ENCODE measurements at regions not wholly inside any gene's neighbourhood (a gene's known extent, or its start where the extent isn't known, plus 50 kb on each side); places are given as distances from the start of the nearest gene placed in this dataset.

DNA sequence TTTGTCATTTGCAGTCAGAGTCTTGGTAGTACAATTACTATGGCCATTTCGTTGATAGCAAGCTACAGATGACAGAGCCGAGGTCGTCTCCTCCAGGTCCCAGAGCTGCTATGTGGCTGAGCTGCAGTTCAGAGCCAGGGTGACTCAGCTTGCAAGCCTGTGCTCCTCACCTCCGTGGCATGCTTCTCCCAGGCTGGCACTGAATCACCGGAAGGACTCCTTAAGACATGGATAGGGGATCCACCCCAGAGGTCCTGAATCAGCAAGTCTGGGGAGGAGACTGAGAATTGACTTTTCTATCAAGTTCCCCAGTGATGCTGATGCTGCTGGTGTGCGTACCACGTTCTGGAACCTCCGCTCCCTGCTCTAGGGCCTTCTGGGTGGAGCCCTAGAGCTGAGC, 291.2 kb downstream of the CDH26 start:
- peak; percentile 97 for DNase-seq
- TF ChIP-seq, protein P1, sequence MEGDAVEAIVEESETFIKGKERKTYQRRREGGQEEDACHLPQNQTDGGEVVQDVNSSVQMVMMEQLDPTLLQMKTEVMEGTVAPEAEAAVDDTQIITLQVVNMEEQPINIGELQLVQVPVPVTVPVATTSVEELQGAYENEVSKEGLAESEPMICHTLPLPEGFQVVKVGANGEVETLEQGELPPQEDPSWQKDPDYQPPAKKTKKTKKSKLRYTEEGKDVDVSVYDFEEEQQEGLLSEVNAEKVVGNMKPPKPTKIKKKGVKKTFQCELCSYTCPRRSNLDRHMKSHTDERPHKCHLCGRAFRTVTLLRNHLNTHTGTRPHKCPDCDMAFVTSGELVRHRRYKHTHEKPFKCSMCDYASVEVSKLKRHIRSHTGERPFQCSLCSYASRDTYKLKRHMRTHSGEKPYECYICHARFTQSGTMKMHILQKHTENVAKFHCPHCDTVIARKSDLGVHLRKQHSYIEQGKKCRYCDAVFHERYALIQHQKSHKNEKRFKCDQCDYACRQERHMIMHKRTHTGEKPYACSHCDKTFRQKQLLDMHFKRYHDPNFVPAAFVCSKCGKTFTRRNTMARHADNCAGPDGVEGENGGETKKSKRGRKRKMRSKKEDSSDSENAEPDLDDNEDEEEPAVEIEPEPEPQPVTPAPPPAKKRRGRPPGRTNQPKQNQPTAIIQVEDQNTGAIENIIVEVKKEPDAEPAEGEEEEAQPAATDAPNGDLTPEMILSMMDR (IDR thresholded peaks at IDR 0.05; ENCODE audit: low read depth, low read length, missing control alignments): no peak
- Histone ChIP-seq H3K4me3 (ENCODE audit: low read depth, low read length) (no peak overlapping the region), H3K27me3 (replicated peaks) (no peaks in the 10 kb centered on the region), H3K36me3 (replicated peaks) (no peaks in the 10 kb centered on the region), H3K27ac (peak overlapping the region; percentile 64)
- in situ Hi-C loops (cut with HindIII; ENCODE audit: low pct_ligation_motif_present, low sequenced_read_pairs): no loop called here

DNA sequence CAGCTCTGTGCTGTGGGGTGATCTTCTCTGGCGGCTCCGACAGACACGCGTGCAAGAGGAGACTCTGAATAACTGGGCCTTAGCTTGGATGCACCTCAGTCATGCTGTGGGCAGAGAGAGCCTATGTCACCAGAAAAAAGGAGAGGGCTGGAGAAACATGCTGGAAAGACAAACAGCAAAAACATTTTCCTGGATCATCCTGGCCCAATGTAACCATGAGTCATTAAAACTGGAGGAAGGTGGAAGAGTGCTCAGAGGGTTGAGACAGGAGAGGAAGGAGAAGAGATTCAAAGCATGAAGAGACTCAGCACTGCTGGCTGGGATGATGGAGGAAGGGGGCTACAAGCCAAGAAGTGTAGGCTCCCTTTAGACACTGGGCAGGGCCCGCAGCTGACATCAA, 292.0 kb downstream of the CDH26 start:
- H3K27ac ChIP-seq: peak overlapping the region; percentile 23
- in situ Hi-C loops (cut with HindIII; ENCODE audit: low pct_ligation_motif_present, low sequenced_read_pairs): no loop called here
- no peak for DNase-seq

DNA sequence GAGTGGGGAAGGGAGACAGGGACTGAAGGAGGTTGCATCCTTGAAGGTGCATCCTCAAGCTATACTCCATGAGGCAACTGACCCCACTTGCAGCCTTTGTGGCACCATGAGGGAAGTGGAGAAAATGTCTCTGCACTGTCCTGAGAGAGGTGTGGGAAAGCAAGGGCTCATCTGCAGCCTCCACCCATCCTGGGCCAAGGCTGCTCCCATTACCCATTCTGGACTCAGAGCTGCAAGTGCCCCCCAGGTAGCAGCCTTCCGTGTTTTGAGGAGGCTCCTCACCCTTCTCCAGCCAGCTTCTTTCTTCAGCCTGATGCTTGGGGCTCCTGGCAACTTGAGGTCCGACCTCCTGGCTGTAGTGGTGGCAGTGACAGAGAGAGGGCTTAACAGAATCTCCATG, 294.6 kb downstream of the CDH26 start:
- no peak overlapping the region for H3K27ac ChIP-seq
- DNase-seq: no peak
- H3K36me3 ChIP-seq (replicated peaks): no peaks in the 10 kb centered on the region
- H3K27me3 ChIP-seq (replicated peaks): no peaks in the 10 kb centered on the region
- TF ChIP-seq, protein P1 (IDR thresholded peaks at IDR 0.05; ENCODE audit: low read depth, low read length, missing control alignments): no peak
- in situ Hi-C loops (cut with HindIII; ENCODE audit: low pct_ligation_motif_present, low sequenced_read_pairs): no loop called here
- no peak overlapping the region for H3K4me3 ChIP-seq (ENCODE audit: low read depth, low read length)

More for the DNA sequence above, 292.0 kb downstream of the CDH26 start:
- Histone ChIP-seq H3K27me3 (replicated peaks) (no peaks in the 10 kb centered on the region), H3K4me3 (ENCODE audit: low read depth, low read length) (no peak overlapping the region), H3K36me3 (replicated peaks) (no peaks in the 10 kb centered on the region)
- TF ChIP-seq, protein P1 (IDR thresholded peaks at IDR 0.05; ENCODE audit: low read depth, low read length, missing control alignments): no peak

DNA sequence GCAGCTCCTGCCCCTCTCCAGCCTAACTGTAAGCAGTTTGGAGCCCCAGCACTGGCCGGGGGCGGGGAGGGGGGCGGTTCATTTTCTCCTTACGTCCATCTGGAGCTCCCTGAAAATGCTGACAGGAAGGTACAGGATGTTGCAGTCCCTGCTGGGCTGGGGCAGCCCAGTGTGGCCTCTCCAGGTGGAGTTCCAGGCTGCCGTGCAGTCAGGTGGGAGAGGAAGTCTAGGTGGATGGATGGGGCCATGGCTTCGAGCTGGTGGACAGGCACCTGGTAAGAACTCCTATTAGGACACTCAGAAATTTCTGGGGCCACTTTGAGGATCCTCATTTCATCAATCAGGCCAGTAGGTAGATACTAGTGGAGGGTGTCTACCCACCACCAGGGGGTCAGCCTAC, 295.2 kb downstream of the CDH26 start:
- TF ChIP-seq, protein P1 (IDR thresholded peaks at IDR 0.05; ENCODE audit: low read depth, low read length, missing control alignments): no peak
- Histone ChIP-seq H3K27me3 (replicated peaks) (no peaks in the 10 kb centered on the region), H3K27ac (no peak overlapping the region), H3K4me3 (ENCODE audit: low read depth, low read length) (no peak overlapping the region), H3K36me3 (replicated peaks) (no peaks in the 10 kb centered on the region)
- in situ Hi-C loops (cut with HindIII; ENCODE audit: low pct_ligation_motif_present, low sequenced_read_pairs): no loop called here
- no peak for DNase-seq

DNA sequence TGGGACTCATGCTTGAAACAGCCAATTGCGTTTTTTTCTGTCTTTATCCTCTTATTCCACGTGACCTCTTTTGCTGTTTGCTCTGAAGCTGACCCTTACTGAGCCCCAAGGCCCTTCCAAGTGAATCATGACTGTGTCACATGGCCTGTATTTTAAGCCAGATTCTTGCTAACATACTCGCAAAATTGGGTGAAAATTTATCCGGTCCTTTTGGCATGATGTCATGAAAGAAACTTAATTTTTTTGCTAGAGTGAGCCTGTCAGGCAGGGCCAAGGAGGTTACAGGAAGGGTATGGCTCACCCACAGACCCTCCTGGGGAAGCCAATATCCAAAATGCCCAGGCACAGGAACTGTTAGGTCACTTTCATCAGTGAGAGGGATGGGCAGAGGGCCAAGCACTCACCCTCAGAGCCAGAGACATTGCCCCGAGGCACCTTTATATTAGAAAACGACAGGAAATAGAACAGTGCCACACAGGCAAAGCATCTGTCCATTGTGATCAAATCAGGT, 296.7 kb downstream of the CDH26 start:
- TF ChIP-seq, protein P1 (IDR thresholded peaks at IDR 0.05; ENCODE audit: low read depth, low read length, missing control alignments): no peak
- Histone ChIP-seq H3K27me3 (replicated peaks) (no peaks in the 10 kb centered on the region), H3K36me3 (replicated peaks) (no peaks in the 10 kb centered on the region), H3K4me3 (ENCODE audit: low read depth, low read length) (no peak overlapping the region), H3K27ac (no peak overlapping the region)
- in situ Hi-C loops (cut with HindIII; ENCODE audit: low pct_ligation_motif_present, low sequenced_read_pairs): no loop called here
- DNase-seq: peak; percentile 49

DNA sequence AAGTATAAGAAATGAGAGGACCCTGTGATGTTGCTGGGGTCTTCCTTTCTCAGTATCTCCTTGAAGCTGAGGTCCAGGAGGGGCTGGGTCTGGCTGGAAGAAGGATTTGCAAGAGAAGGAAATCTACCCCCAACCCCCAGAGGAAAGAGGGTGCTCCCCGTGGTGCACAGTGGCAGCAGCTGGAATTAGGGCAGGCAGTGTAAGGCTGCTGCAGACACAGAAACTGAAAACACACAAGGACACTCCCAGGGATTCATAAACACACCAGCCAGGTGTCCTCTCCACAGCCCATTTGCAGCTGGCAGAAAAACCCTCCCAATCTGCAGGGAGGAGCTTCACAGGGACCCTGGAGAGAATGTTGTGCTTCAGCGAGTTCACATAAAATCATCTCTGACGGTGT, 297.2 kb downstream of the CDH26 start:
- TF ChIP-seq, protein P1 (IDR thresholded peaks at IDR 0.05; ENCODE audit: low read depth, low read length, missing control alignments): no peak
- DNase-seq: no peak
- Histone ChIP-seq H3K36me3 (replicated peaks) (no peaks in the 10 kb centered on the region), H3K27me3 (replicated peaks) (no peaks in the 10 kb centered on the region), H3K27ac (no peak overlapping the region), H3K4me3 (ENCODE audit: low read depth, low read length) (no peak overlapping the region)
- in situ Hi-C loops (cut with HindIII; ENCODE audit: low pct_ligation_motif_present, low sequenced_read_pairs): no loop called here
